ENCODE measurements at regions not wholly inside any gene's neighbourhood (a gene's known extent, or its start where the extent isn't known, plus 50 kb on each side); places are given as distances from the start of the nearest gene placed in this dataset.

DNA sequence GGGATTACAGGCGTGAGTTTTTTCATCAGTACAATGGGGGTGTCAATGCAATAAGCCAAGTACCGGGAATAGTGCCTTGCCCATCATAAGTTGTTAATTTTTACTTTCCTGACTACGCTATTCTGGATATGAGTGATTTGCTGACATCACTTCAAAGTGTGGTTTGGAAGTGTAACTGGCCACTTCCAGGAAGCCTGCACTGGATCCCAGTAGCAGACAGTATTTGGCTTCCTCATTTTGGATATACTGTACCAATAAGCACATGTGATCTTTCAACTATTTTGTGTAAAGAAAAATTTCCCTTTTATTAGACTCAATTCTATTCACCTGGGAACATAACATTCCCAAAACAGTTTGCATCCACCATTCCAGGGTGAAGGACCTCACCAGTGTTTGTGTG, 417.7 kb upstream of the KLF4 start:
- TF ChIP-seq POLR2A (IDR thresholded peaks at IDR 0.05; ENCODE audit: insufficient read depth in 1 of 2, low read depth in 2 of 2, low read length in 2 of 2) (no peak), NCOA1 (CRISPR knock-in tag; IDR thresholded peaks at IDR 0.05) (no peak), BHLHE40 (IDR thresholded peaks at IDR 0.05; ENCODE audit: low read length) (no peak), MAFK (conservative IDR thresholded peaks at IDR 0.05 in 1 of 2, IDR thresholded peaks at IDR 0.05 in 1 of 2; ENCODE audit: low read length in 2 of 2) (no peak), ISX (CRISPR knock-in tag; conservative IDR thresholded peaks at IDR 0.05) (no peak), ZBTB38 (CRISPR knock-in tag; IDR thresholded peaks at IDR 0.05) (no peak), PAX8 (CRISPR knock-in tag; IDR thresholded peaks at IDR 0.05; ENCODE audit: borderline replicate concordance) (no peak), ZNF280B (CRISPR knock-in tag; IDR thresholded peaks at IDR 0.05; ENCODE audit: borderline replicate concordance) (no peak), ZFP1 (CRISPR knock-in tag; IDR thresholded peaks at IDR 0.05) (no peak), BCLAF1 (IDR thresholded peaks at IDR 0.05) (no peak)
- TF ChIP-seq, protein P1, sequence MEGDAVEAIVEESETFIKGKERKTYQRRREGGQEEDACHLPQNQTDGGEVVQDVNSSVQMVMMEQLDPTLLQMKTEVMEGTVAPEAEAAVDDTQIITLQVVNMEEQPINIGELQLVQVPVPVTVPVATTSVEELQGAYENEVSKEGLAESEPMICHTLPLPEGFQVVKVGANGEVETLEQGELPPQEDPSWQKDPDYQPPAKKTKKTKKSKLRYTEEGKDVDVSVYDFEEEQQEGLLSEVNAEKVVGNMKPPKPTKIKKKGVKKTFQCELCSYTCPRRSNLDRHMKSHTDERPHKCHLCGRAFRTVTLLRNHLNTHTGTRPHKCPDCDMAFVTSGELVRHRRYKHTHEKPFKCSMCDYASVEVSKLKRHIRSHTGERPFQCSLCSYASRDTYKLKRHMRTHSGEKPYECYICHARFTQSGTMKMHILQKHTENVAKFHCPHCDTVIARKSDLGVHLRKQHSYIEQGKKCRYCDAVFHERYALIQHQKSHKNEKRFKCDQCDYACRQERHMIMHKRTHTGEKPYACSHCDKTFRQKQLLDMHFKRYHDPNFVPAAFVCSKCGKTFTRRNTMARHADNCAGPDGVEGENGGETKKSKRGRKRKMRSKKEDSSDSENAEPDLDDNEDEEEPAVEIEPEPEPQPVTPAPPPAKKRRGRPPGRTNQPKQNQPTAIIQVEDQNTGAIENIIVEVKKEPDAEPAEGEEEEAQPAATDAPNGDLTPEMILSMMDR (CRISPR knock-in tag; IDR thresholded peaks at IDR 0.05): no peak

All from HepG2 (cell line).